ENCODE measurements at regions not wholly inside any gene's neighbourhood (a gene's known extent, or its start where the extent isn't known, plus 50 kb on each side); places are given as distances from the start of the nearest gene placed in this dataset.

DNA sequence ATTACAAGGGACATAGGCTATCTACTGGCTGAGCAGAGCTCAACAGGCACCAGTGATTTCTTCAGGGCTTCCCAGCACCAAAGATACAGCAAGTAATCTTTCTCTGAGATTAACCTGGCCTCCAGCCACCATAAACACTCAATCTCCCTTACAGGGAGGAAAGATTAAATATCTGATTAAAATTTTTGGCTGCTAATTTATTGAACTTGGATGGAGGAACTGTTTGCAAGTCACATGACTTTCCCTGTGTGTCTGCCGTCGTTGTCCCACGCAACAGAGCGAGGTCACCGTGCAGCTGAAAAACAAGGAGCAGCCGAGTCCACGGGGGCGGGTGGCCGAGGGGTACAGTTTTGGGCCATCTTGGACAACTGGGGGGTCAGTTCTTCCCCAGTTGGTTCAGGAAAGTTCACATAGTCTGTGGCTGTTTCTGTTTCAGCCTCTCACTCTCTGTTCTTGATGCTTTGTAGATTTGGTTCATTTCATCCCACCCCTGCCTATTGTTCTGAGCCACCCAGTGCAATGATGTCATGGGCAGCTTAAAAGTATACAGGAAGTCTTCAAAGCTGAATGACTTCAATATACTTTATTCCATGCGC, 186.8 kb upstream of the CTAGE1 start:
- TF ChIP-seq, protein P1, sequence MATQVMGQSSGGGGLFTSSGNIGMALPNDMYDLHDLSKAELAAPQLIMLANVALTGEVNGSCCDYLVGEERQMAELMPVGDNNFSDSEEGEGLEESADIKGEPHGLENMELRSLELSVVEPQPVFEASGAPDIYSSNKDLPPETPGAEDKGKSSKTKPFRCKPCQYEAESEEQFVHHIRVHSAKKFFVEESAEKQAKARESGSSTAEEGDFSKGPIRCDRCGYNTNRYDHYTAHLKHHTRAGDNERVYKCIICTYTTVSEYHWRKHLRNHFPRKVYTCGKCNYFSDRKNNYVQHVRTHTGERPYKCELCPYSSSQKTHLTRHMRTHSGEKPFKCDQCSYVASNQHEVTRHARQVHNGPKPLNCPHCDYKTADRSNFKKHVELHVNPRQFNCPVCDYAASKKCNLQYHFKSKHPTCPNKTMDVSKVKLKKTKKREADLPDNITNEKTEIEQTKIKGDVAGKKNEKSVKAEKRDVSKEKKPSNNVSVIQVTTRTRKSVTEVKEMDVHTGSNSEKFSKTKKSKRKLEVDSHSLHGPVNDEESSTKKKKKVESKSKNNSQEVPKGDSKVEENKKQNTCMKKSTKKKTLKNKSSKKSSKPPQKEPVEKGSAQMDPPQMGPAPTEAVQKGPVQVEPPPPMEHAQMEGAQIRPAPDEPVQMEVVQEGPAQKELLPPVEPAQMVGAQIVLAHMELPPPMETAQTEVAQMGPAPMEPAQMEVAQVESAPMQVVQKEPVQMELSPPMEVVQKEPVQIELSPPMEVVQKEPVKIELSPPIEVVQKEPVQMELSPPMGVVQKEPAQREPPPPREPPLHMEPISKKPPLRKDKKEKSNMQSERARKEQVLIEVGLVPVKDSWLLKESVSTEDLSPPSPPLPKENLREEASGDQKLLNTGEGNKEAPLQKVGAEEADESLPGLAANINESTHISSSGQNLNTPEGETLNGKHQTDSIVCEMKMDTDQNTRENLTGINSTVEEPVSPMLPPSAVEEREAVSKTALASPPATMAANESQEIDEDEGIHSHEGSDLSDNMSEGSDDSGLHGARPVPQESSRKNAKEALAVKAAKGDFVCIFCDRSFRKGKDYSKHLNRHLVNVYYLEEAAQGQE (IDR thresholded peaks at IDR 0.05; ENCODE audit: low read depth) = no peak
- no peak overlapping the region for H3K4me3 ChIP-seq (replicated peaks in 1 of 2; ENCODE audit: low read depth in 1 of 2, low read length in 2 of 2)
- POLR2A ChIA-PET = no interaction called here
- H3K27ac ChIP-seq (ENCODE audit: low read depth, low read length) = no peak overlapping the region
- BruUV-seq (replicated peaks) = no TSS peak
- intact Hi-C loops (cut with micrococcal nuclease) = no loop called here
- no peak for DNase-seq (ENCODE audit: low read depth, low spot score)
- no peaks in the 10 kb centered on the region for H3K79me2 ChIP-seq (ENCODE audit: insufficient read depth, low read length)
- H3K4me2 ChIP-seq (ENCODE audit: low read length) = no peak overlapping the region
- no peaks in the 10 kb centered on the region for H3K9me2 ChIP-seq (ENCODE audit: insufficient read depth)
- no peaks in the 10 kb centered on the region for H3K4me1 ChIP-seq (ENCODE audit: control insufficient read depth in 1 of 2, insufficient read depth in 2 of 2, low read length in 2 of 2)
- H4K20me1 ChIP-seq (ENCODE audit: insufficient read depth) = no peaks in the 10 kb centered on the region
- no peaks in the 10 kb centered on the region for H3K36me3 ChIP-seq (ENCODE audit: control insufficient read depth in 1 of 2, insufficient read depth in 2 of 2, low read length in 2 of 2)
- RAD21 ChIA-PET (ENCODE audit: low non-redundant PET in 1 of 2, low total read pairs in 2 of 2, uncharacterized antibody in 2 of 2, unreplicated experiment in 2 of 2) = no interaction called here
- CTCF ChIA-PET = no interaction called here
- H3K9ac ChIP-seq (ENCODE audit: low read length) = no peak overlapping the region
- no peaks in the 10 kb centered on the region for H3K9me3 ChIP-seq (ENCODE audit: control insufficient read depth in 1 of 2, insufficient read depth in 1 of 2, low read depth in 1 of 2, low read length in 2 of 2)
- H2AFZ ChIP-seq (ENCODE audit: low read depth, low read length, poor library complexity, severe bottlenecking) = no peak overlapping the region
- no peak for ATAC-seq
- no peaks in the 10 kb centered on the region for H3K27me3 ChIP-seq (ENCODE audit: insufficient read depth, low read length)

DNA sequence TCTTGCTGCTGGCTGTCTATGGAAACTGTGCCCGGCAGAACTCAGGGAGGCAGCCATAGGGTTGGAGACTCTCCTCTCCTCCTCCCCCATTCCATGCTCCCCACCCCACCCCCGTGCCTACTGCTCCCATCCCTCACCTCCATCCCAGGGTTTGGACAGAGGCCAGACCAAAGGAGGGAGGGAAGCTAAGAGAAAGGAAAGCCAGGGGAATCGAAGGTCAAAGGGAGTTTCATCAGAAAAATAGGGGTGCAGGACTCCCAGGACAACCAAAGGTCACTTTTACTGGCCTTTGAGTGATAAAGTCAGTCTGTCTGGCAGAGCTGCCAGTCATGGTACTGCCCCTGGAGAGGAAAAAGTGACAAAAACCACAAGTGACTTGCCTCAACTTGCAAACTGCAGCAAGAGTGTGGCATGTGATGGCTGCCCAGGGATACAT, 187.3 kb upstream of the CTAGE1 start:
- intact Hi-C loops (cut with micrococcal nuclease) = no loop called here
- H2AFZ ChIP-seq (ENCODE audit: low read depth, low read length, poor library complexity, severe bottlenecking) = no peak overlapping the region
- no peaks in the 10 kb centered on the region for H3K9me2 ChIP-seq (ENCODE audit: insufficient read depth)
- H3K9ac ChIP-seq (ENCODE audit: low read length) = no peak overlapping the region
- H3K9me3 ChIP-seq (ENCODE audit: control insufficient read depth in 1 of 2, insufficient read depth in 1 of 2, low read depth in 1 of 2, low read length in 2 of 2) = no peaks in the 10 kb centered on the region
- H3K27ac ChIP-seq (ENCODE audit: low read depth, low read length) = no peak overlapping the region
- no peak for TF ChIP-seq ZFX (IDR thresholded peaks at IDR 0.05)
- TF ChIP-seq SIN3A (IDR thresholded peaks at IDR 0.05; ENCODE audit: low read depth) = no peak
- no peak for TF ChIP-seq POLR2A (IDR thresholded peaks at IDR 0.05; ENCODE audit: borderline replicate concordance, extremely low read depth, insufficient read depth, insufficient read length)
- POLR2A ChIA-PET = no interaction called here
- CTCF ChIA-PET = no interaction called here
- no peaks in the 10 kb centered on the region for H3K79me2 ChIP-seq (ENCODE audit: insufficient read depth, low read length)
- RAD21 ChIA-PET (ENCODE audit: low non-redundant PET in 1 of 2, low total read pairs in 2 of 2, uncharacterized antibody in 2 of 2, unreplicated experiment in 2 of 2) = no interaction called here
- BruUV-seq (replicated peaks) = no TSS peak
- no peaks in the 10 kb centered on the region for H3K27me3 ChIP-seq (ENCODE audit: insufficient read depth, low read length)
- DNase-seq (ENCODE audit: low read depth, low spot score) (no peak), ATAC-seq (no peak)
- H3K4me1 ChIP-seq (ENCODE audit: control insufficient read depth in 1 of 2, insufficient read depth in 2 of 2, low read length in 2 of 2) = no peaks in the 10 kb centered on the region
- H3K4me3 ChIP-seq (replicated peaks in 1 of 2; ENCODE audit: low read depth in 1 of 2, low read length in 2 of 2) = no peak overlapping the region
- no peaks in the 10 kb centered on the region for H4K20me1 ChIP-seq (ENCODE audit: insufficient read depth)
- H3K4me2 ChIP-seq (ENCODE audit: low read length) = no peak overlapping the region
- H3K36me3 ChIP-seq (ENCODE audit: control insufficient read depth in 1 of 2, insufficient read depth in 2 of 2, low read length in 2 of 2) = no peaks in the 10 kb centered on the region

All from HCT116 (cell line).